Endodermal cell (in vitro differentiated cells): ENCODE measurements at regions not wholly inside any gene's neighbourhood (a gene's known extent, or its start where the extent isn't known, plus 50 kb on each side); places are given as distances from the start of the nearest gene placed in this dataset.
A peak's percentile ranks its signal among the peaks of the same experiment; 100 is the strongest.

Experiments
- DNase-seq: peaks from one replicate; pipeline ENCODE4 v3.0.0-alpha.2; 2017
- H3K27ac ChIP-seq: 2 replicates; pipeline ENCODE4 v1.5.1; 2013; ENCODE audit warnings: mild to moderate bottlenecking, low read depth, low read length, moderate library complexity
- H3K27me3 ChIP-seq: 2 replicates; pipeline ENCODE4 v1.6.1; 2013; ENCODE audit warnings: mild to moderate bottlenecking, low read length, moderate library complexity; ENCODE audit not compliant: insufficient read depth, control insufficient read depth, poor library complexity, severe bottlenecking
- H3K36me3 ChIP-seq: 2 replicates; pipeline ENCODE4 v1.7.0; 2013; ENCODE audit warnings: mild to moderate bottlenecking, low read length, moderate library complexity; ENCODE audit not compliant: control insufficient read depth, insufficient read depth
- H3K4me1 ChIP-seq: one replicate; pipeline ENCODE4 v1.7.0; 2013; ENCODE audit warnings: low read length; ENCODE audit not compliant: control insufficient read depth, insufficient read depth
- H3K4me3 ChIP-seq: 2 replicates; pipeline ENCODE4 v1.5.1; 2013; ENCODE audit warnings: mild to moderate bottlenecking, low read length, moderate library complexity
- H3K9ac ChIP-seq: 2 replicates; pipeline ENCODE4 v1.6.1; 2013; ENCODE audit warnings: mild to moderate bottlenecking, low read length, moderate library complexity; ENCODE audit not compliant: poor library complexity, severe bottlenecking; ENCODE audit errors: extremely low read depth
- H3K9me3 ChIP-seq: 2 replicates; pipeline ENCODE4 v1.6.1; 2013; ENCODE audit warnings: mild to moderate bottlenecking, low read length, moderate library complexity; ENCODE audit not compliant: control insufficient read depth
- H3K27ac Mint-ChIP-seq: 2 replicates; pipeline ENCODE4 v1.8.0; 2020; ENCODE audit warnings: mixed read lengths
- H3K27me3 Mint-ChIP-seq: 2 replicates; pipeline ENCODE4 v1.8.0; 2021; ENCODE audit warnings: mild to moderate bottlenecking, mixed read lengths; ENCODE audit not compliant: insufficient read depth
- H3K36me3 Mint-ChIP-seq: 2 replicates; pipeline ENCODE4 v1.8.0; 2020; ENCODE audit warnings: low read depth, mixed read lengths
- H3K4me1 Mint-ChIP-seq: 2 replicates; pipeline ENCODE4 v1.8.0; 2020; ENCODE audit warnings: mixed read lengths
- H3K4me3 Mint-ChIP-seq: 2 replicates; pipeline ENCODE4 v1.8.0; 2020; ENCODE audit warnings: mild to moderate bottlenecking, moderate library complexity, mixed read lengths
- H3K9me3 Mint-ChIP-seq: 2 replicates; pipeline ENCODE4 v1.8.0; 2020; ENCODE audit warnings: mild to moderate bottlenecking, mixed read lengths
- CTCF ChIP-seq: fragments of 200-600 bp; sonication (generic); conservative IDR thresholded peaks from 2 replicates; pipeline ENCODE4 v1.5.0; 2021; ENCODE audit warnings: antibody characterized with exemption, mild to moderate bottlenecking
- WGBS, 2 experiments: methylation state at CpG; one replicate each; pipeline versions ENCODE4 v1.1.5 to v1.1.7; 2013; ENCODE audit warnings: missing lambda C conversion rate in 2 of 2, mixed read lengths in 1 of 2; ENCODE audit not compliant: insufficient coverage in 1 of 2, insufficient read length in 1 of 2; 5-methylcytosine and 5-hydroxymethylcytosine counted together

DNA sequence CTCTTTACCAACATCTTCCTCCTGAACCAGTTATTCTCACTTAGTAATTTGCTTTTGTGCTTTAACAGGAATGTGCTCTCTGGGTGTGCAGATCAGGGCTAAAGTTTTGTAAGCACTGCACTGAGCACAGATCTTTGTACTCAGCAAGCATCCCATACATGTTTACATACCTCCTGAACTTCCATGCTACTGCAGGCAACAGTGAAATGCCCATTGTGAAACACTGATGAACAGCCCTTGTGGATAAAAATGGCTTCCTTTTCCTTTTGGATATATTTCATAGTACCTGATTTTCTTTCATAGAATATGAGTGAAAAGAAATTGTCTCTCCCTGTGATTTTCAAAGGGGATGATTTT lies 855.9 kb downstream of the MCTP2 start:
- Histone ChIP-seq H3K27ac (no peak overlapping the region), H3K36me3 (no peaks in the 10 kb centered on the region), H3K27me3 (no peaks in the 10 kb centered on the region), H3K9ac (no peak overlapping the region), H3K4me1 (no peaks in the 10 kb centered on the region), H3K9me3 (no peaks in the 10 kb centered on the region), H3K4me3 (no peak overlapping the region)
- no peak overlapping the region for H3K27ac Mint-ChIP-seq
- TF ChIP-seq CTCF = no peak
- no peaks in the 10 kb centered on the region for H3K27me3 Mint-ChIP-seq
- H3K4me3 Mint-ChIP-seq = no peak overlapping the region
- DNase-seq = no peak
- peaks cover 2% of the 10 kb centered on the region for H3K4me1 Mint-ChIP-seq
- no peaks in the 10 kb centered on the region for H3K9me3 Mint-ChIP-seq
- H3K36me3 Mint-ChIP-seq = no peaks in the 10 kb centered on the region

DNA sequence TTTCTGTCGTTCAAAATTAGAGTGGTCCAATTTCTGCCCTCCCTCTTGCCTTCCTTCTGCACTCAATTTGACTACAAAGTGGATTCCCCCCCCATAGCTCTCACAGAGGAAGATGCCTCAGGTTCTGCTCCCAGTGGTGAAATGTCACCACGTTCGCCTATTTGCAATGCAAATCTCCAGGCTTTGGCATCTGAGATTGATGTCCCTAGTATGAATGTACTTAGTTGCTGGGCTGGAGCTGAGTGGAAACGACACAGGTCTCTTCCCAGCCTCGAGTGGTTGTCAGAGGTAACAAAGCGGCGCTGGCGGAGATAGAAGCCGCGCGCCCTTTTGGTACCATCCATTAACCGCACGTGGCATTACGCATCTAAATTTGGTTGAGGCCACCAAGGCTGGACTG lies 860.1 kb downstream of the MCTP2 start:
- Mint-ChIP-seq H3K27ac (no peak overlapping the region), H3K36me3 (no peaks in the 10 kb centered on the region)
- WGBS, 2 experiments = 79 to 90% methylated on average over 13 to 14 of the region's 14 CpGs

GRCh38 chr15:95095250-95095649 lies 863.9 kb downstream of the MCTP2 start:
- DNase-seq = no peak
- Mint-ChIP-seq H3K27me3 (no peaks in the 10 kb centered on the region), H3K4me3 (no peak overlapping the region), H3K4me1 (peaks cover 4% of the 10 kb centered on the region), H3K9me3 (peaks cover under 1% of the 10 kb centered on the region), H3K36me3 (no peaks in the 10 kb centered on the region), H3K27ac (no peak overlapping the region)
- Histone ChIP-seq H3K36me3 (no peaks in the 10 kb centered on the region), H3K4me1 (no peaks in the 10 kb centered on the region), H3K9ac (no peak overlapping the region), H3K4me3 (no peak overlapping the region), H3K27me3 (no peaks in the 10 kb centered on the region), H3K27ac (no peak overlapping the region), H3K9me3 (peaks cover 4% of the 10 kb centered on the region)
- TF ChIP-seq CTCF = no peak

More for the DNA sequence above, 860.1 kb downstream of the MCTP2 start:
- Histone ChIP-seq H3K27me3 (no peaks in the 10 kb centered on the region), H3K36me3 (no peaks in the 10 kb centered on the region), H3K9ac (no peak overlapping the region), H3K27ac (peak overlapping the region; percentile 61), H3K4me3 (no peak overlapping the region), H3K4me1 (no peaks in the 10 kb centered on the region), H3K9me3 (peaks cover 4% of the 10 kb centered on the region)
- no peak for DNase-seq
- no peak for TF ChIP-seq CTCF
- Mint-ChIP-seq H3K4me1 (peaks cover 6% of the 10 kb centered on the region), H3K9me3 (no peaks in the 10 kb centered on the region), H3K4me3 (no peak overlapping the region), H3K27me3 (no peaks in the 10 kb centered on the region)
